GM13976 (cell line): ENCODE measurements at regions not wholly inside any gene's neighbourhood (a gene's known extent, or its start where the extent isn't known, plus 50 kb on each side); places are given as distances from the start of the nearest gene placed in this dataset.

Experiments
- DNase-seq: peaks from one replicate; pipeline ENCODE4 v3.0.0; 2012; ENCODE audit warnings: low spot score
- CTCF ChIP-seq: IDR thresholded peaks from 2 replicates; pipeline ENCODE4 v1.5.1; 2012; ENCODE audit warnings: borderline replicate concordance, mild to moderate bottlenecking; ENCODE audit not compliant: insufficient read depth; ENCODE audit errors: extremely low read depth, missing control alignments, control extremely low read depth
- in situ Hi-C: fragments of 300-500 bp; cut with MboI; formaldehyde crosslinking; loops from one replicate; pipeline ENCODE4 v1.12.0; 2022; ENCODE audit warnings: low sequenced_read_pairs, mixed read lengths, inconsistent platforms; ENCODE audit not compliant: unreplicated experiment

GRCh38 chr1:90836345-90836679 is 119.2 kb upstream of the BARHL2 start:
- in situ Hi-C loops: no loop called here
- TF ChIP-seq CTCF: no peak
- no peak for DNase-seq

GRCh38 chr1:90835661-90836344 is 118.7 kb upstream of the BARHL2 start:
- in situ Hi-C loops: no loop called here
- DNase-seq: peak; percentile 25
- TF ChIP-seq CTCF: no peak

- no peak for TF ChIP-seq CTCF
- DNase-seq: no peak
- in situ Hi-C loops: loop anchor here (5.0 kb wide), 1 partner anchor 108 kb away; no protein-coding TSS in a partner anchor
Observed at GRCh38 chr1:90834886-90835660, 118.0 kb upstream of the BARHL2 start.

GRCh38 chr1:90834354-90834885 is 117.3 kb upstream of the BARHL2 start:
- no peak for TF ChIP-seq CTCF
- in situ Hi-C loops: loop anchor here (5.0 kb wide), 1 partner anchor 107 kb away; no protein-coding TSS in a partner anchor
- no peak for DNase-seq

- in situ Hi-C loops: loop anchor here (5.0 kb wide), 1 partner anchor 106 kb away; no protein-coding TSS in a partner anchor
- no peak for TF ChIP-seq CTCF
- DNase-seq: no peak
Observed at GRCh38 chr1:90833466-90834110, 116.5 kb upstream of the BARHL2 start.

- DNase-seq: no peak
- in situ Hi-C loops: loop anchor here (5.0 kb wide), 1 partner anchor 105 kb away; no protein-coding TSS in a partner anchor
- TF ChIP-seq CTCF: no peak
Observed at GRCh38 chr1:90831910-90832309, 114.8 kb upstream of the BARHL2 start.
